Naive B cell (primary cell): ENCODE measurements at regions not wholly inside any gene's neighbourhood (a gene's known extent, or its start where the extent isn't known, plus 50 kb on each side); places are given as distances from the start of the nearest gene placed in this dataset.

ENCODE experiments used
- ATAC-seq, 2 donors: fragments of 150-1000 bp; cut with Tn5 transposase; 2 replicates each; pipeline ENCODE4 v1.10.0; 2021; ENCODE audit warnings: low read depth in 2 of 2, mild to moderate bottlenecking in 2 of 2, moderate library complexity in 2 of 2
- DNase-seq: peaks from one replicate; pipeline ENCODE4 v3.0.0; 2022
- H3K27ac Mint-ChIP-seq, 6 donors: one replicate each; pipeline ENCODE4 v1.8.0; 2020 to 2022; ENCODE audit warnings: mild to moderate bottlenecking in 6 of 6, mixed read lengths in 6 of 6, moderate library complexity in 5 of 6, inconsistent platforms in 2 of 6
- H3K27me3 Mint-ChIP-seq, 3 donors: one replicate each; pipeline ENCODE4 v1.8.0; 2021 to 2022; ENCODE audit warnings: mixed read lengths in 3 of 3, mild to moderate bottlenecking in 1 of 3
- H3K36me3 Mint-ChIP-seq, 2 donors: one replicate each; pipeline ENCODE4 v1.8.0; 2020 to 2022; ENCODE audit warnings: mixed read lengths in 2 of 2, inconsistent platforms in 1 of 2, mild to moderate bottlenecking in 1 of 2
- H3K4me1 Mint-ChIP-seq, 3 donors: one replicate each; pipeline ENCODE4 v1.8.0; 2020 to 2022; ENCODE audit warnings: mixed read lengths in 3 of 3, inconsistent platforms in 1 of 3, mild to moderate bottlenecking in 1 of 3, moderate library complexity in 1 of 3
- H3K4me3 Mint-ChIP-seq, 8 donors: one replicate each; pipeline ENCODE4 v1.8.0; 2020 to 2022; ENCODE audit warnings: mild to moderate bottlenecking in 8 of 8, mixed read lengths in 8 of 8, moderate library complexity in 8 of 8, inconsistent platforms in 2 of 8
- H3K9me3 Mint-ChIP-seq, 7 donors: one replicate each; pipeline ENCODE4 v1.8.0; 2020 to 2022; ENCODE audit warnings: mixed read lengths in 7 of 7, mild to moderate bottlenecking in 5 of 7, inconsistent platforms in 2 of 7, moderate library complexity in 1 of 7

GRCh38 chr10:91033324-91033950 lies 112.5 kb upstream of the ANKRD1 start:
- no peak overlapping the region for H3K4me3 Mint-ChIP-seq
- DNase-seq (no peak), ATAC-seq (no peak)
- peaks cover 0 to 3% (median 0%) of the 10 kb centered on the region in 7 donors for H3K9me3 Mint-ChIP-seq
- H3K4me1 Mint-ChIP-seq: peaks cover 8 to 19% (median 16%) of the 10 kb centered on the region in 3 donors
- H3K36me3 Mint-ChIP-seq: no peaks in the 10 kb centered on the region
- H3K27me3 Mint-ChIP-seq: peaks cover 0 to 4% (median 0%) of the 10 kb centered on the region in 3 donors
- H3K27ac Mint-ChIP-seq: no peak overlapping the region

- no peak for DNase-seq
- peak overlapping the region in 1 of 6 donors; percentile 16 for H3K27ac Mint-ChIP-seq
- H3K4me3 Mint-ChIP-seq: peak overlapping the region in 1 of 8 donors; percentile 23
Measured at GRCh38 chr10:91034042-91034441, 113.2 kb upstream of the ANKRD1 start.

GRCh38 chr10:91034494-91035159 lies 113.7 kb upstream of the ANKRD1 start:
- Mint-ChIP-seq H3K36me3 (no peaks in the 10 kb centered on the region), H3K4me1 (peaks cover 8 to 19% (median 16%) of the 10 kb centered on the region in 3 donors), H3K27me3 (peaks cover 0 to 4% (median 0%) of the 10 kb centered on the region in 3 donors), H3K27ac (peak overlapping the region in 2 of 6 donors; percentile 16 to 52), H3K9me3 (peaks cover 0 to 1% (median 0%) of the 10 kb centered on the region in 7 donors), H3K4me3 (peak overlapping the region in 2 of 8 donors; percentile 1 to 23)
- no peak for ATAC-seq
- no peak for DNase-seq

More at GRCh38 chr10:91034042-91034441, 113.2 kb upstream of the ANKRD1 start:
- H3K9me3 Mint-ChIP-seq: peaks cover 0 to 1% (median 0%) of the 10 kb centered on the region in 7 donors
- peak in 1 of 2 donors; percentile 27 for ATAC-seq
- H3K27me3 Mint-ChIP-seq: peaks cover 0 to 4% (median 0%) of the 10 kb centered on the region in 3 donors
- no peaks in the 10 kb centered on the region for H3K36me3 Mint-ChIP-seq
- H3K4me1 Mint-ChIP-seq: peaks cover 8 to 19% (median 16%) of the 10 kb centered on the region in 3 donors

- Mint-ChIP-seq H3K27ac (no peak overlapping the region), H3K4me1 (peaks cover 8 to 19% (median 16%) of the 10 kb centered on the region in 3 donors), H3K36me3 (no peaks in the 10 kb centered on the region), H3K27me3 (peaks cover 0 to 4% (median 0%) of the 10 kb centered on the region in 3 donors), H3K4me3 (no peak overlapping the region), H3K9me3 (peaks cover 0 to 1% (median 0%) of the 10 kb centered on the region in 7 donors)
- ATAC-seq (no peak), DNase-seq (no peak)
Measured at GRCh38 chr10:91035650-91036292, 114.9 kb upstream of the ANKRD1 start.

GRCh38 chr10:91036807-91037411 lies 116.0 kb upstream of the ANKRD1 start:
- Mint-ChIP-seq H3K9me3 (peaks cover 0 to 1% (median 0%) of the 10 kb centered on the region in 7 donors), H3K4me1 (peaks cover 8 to 19% (median 16%) of the 10 kb centered on the region in 3 donors), H3K36me3 (no peaks in the 10 kb centered on the region), H3K27me3 (peaks cover 0 to under 1% (median 0%) of the 10 kb centered on the region in 3 donors), H3K27ac (no peak overlapping the region), H3K4me3 (no peak overlapping the region)
- ATAC-seq (no peak), DNase-seq (no peak)

GRCh38 chr10:91038971-91039370 lies 118.1 kb upstream of the ANKRD1 start:
- H3K36me3 Mint-ChIP-seq: no peaks in the 10 kb centered on the region
- H3K27ac Mint-ChIP-seq: peak overlapping the region in 1 of 6 donors; percentile 65
- H3K4me1 Mint-ChIP-seq: peaks cover 5 to 12% (median 8%) of the 10 kb centered on the region in 3 donors
- ATAC-seq: no peak
- H3K9me3 Mint-ChIP-seq: peaks cover 0 to 1% (median 0%) of the 10 kb centered on the region in 7 donors
- peaks cover 0 to 7% (median 0%) of the 10 kb centered on the region in 3 donors for H3K27me3 Mint-ChIP-seq
- H3K4me3 Mint-ChIP-seq: no peak overlapping the region
- no peak for DNase-seq

GRCh38 chr10:91040343-91040742 lies 119.5 kb upstream of the ANKRD1 start:
- H3K9me3 Mint-ChIP-seq: peaks cover 0 to 1% (median 0%) of the 10 kb centered on the region in 7 donors
- ATAC-seq: no peak
- H3K36me3 Mint-ChIP-seq: no peaks in the 10 kb centered on the region
- peaks cover 0 to 7% (median 5%) of the 10 kb centered on the region in 3 donors for H3K27me3 Mint-ChIP-seq
- no peak overlapping the region for H3K4me3 Mint-ChIP-seq
- peak overlapping the region in 1 of 6 donors; percentile 41 for H3K27ac Mint-ChIP-seq
- H3K4me1 Mint-ChIP-seq: no peaks in the 10 kb centered on the region
- no peak for DNase-seq

GRCh38 chr10:91042069-91042468 lies 121.2 kb upstream of the ANKRD1 start:
- peaks cover 0 to 7% (median 5%) of the 10 kb centered on the region in 3 donors for H3K27me3 Mint-ChIP-seq
- peak overlapping the region in 1 of 6 donors; percentile 4 for H3K27ac Mint-ChIP-seq
- no peak overlapping the region for H3K4me3 Mint-ChIP-seq
- H3K4me1 Mint-ChIP-seq: no peaks in the 10 kb centered on the region
- H3K36me3 Mint-ChIP-seq: no peaks in the 10 kb centered on the region
- H3K9me3 Mint-ChIP-seq: peaks cover 0 to 3% (median 0%) of the 10 kb centered on the region in 7 donors
- ATAC-seq (no peak), DNase-seq (no peak)

GRCh38 chr10:91043173-91043910 lies 122.5 kb upstream of the ANKRD1 start:
- peaks cover 0 to 3% (median 0%) of the 10 kb centered on the region in 7 donors for H3K9me3 Mint-ChIP-seq
- H3K4me3 Mint-ChIP-seq: no peak overlapping the region
- ATAC-seq: no peak
- H3K36me3 Mint-ChIP-seq: no peaks in the 10 kb centered on the region
- H3K27me3 Mint-ChIP-seq: peaks cover 0 to 7% (median 5%) of the 10 kb centered on the region in 3 donors
- no peaks in the 10 kb centered on the region for H3K4me1 Mint-ChIP-seq
- no peak for DNase-seq
- H3K27ac Mint-ChIP-seq: no peak overlapping the region

GRCh38 chr10:91046869-91047268 lies 126.0 kb upstream of the ANKRD1 start:
- H3K27ac Mint-ChIP-seq: peak overlapping the region in 1 of 6 donors; percentile 89
- no peaks in the 10 kb centered on the region for H3K4me1 Mint-ChIP-seq
- ATAC-seq (no peak), DNase-seq (no peak)
- no peaks in the 10 kb centered on the region for H3K36me3 Mint-ChIP-seq
- H3K4me3 Mint-ChIP-seq: no peak overlapping the region
- H3K27me3 Mint-ChIP-seq: peaks cover 0 to 7% (median 5%) of the 10 kb centered on the region in 3 donors
- H3K9me3 Mint-ChIP-seq: peaks cover 0 to 3% (median 0%) of the 10 kb centered on the region in 7 donors

GRCh38 chr10:91048380-91048779 lies 127.5 kb upstream of the ANKRD1 start:
- peaks cover 0 to 3% (median 0%) of the 10 kb centered on the region in 7 donors for H3K9me3 Mint-ChIP-seq
- no peaks in the 10 kb centered on the region for H3K4me1 Mint-ChIP-seq
- H3K27me3 Mint-ChIP-seq: peaks cover 0 to 5% (median 0%) of the 10 kb centered on the region in 3 donors
- H3K36me3 Mint-ChIP-seq: no peaks in the 10 kb centered on the region
- DNase-seq (no peak), ATAC-seq (no peak)
- H3K27ac Mint-ChIP-seq: no peak overlapping the region
- no peak overlapping the region for H3K4me3 Mint-ChIP-seq

- Mint-ChIP-seq H3K4me1 (no peaks in the 10 kb centered on the region), H3K9me3 (peaks cover 0 to 3% (median 0%) of the 10 kb centered on the region in 7 donors), H3K27ac (no peak overlapping the region), H3K27me3 (peaks cover 0 to 4% (median 0%) of the 10 kb centered on the region in 3 donors), H3K36me3 (no peaks in the 10 kb centered on the region), H3K4me3 (no peak overlapping the region)
- DNase-seq (no peak), ATAC-seq (no peak)
Measured at GRCh38 chr10:91049296-91049987, 128.6 kb upstream of the ANKRD1 start.
